Keratinocyte (primary cell): ENCODE measurements at regions not wholly inside any gene's neighbourhood (a gene's known extent, or its start where the extent isn't known, plus 50 kb on each side); places are given as distances from the start of the nearest gene placed in this dataset.
"Not testable (repeated sequence)": the region's sequence is repeated elsewhere in the genome, so short reads cannot be mapped to it uniquely, and the experiment has no call there.

ENCODE experiments used
- DNase-seq: peaks from one replicate; pipeline ENCODE4 v3.0.0-alpha.2; 2011; ENCODE audit warnings: low read depth, missing footprints, low spot score
- FAIRE-seq: peaks from 2 replicates; lab custom pipeline; 2011; peaks lifted over from hg19 to GRCh38; lab: Jason Lieb, UNC
- H2AFZ ChIP-seq: 2 replicates; pipeline ENCODE4 v1.6.0; 2012; ENCODE audit warnings: low read length, control low read depth, inconsistent platforms; ENCODE audit not compliant: control insufficient read depth
- H3K27ac ChIP-seq: 2 replicates; pipeline ENCODE4 v1.5.1; 2011; ENCODE audit warnings: low read length; ENCODE audit not compliant: control insufficient read depth, insufficient read depth
- H3K27me3 ChIP-seq: 3 replicates; pipeline ENCODE4 v1.6.0; 2011; ENCODE audit warnings: low read length; ENCODE audit not compliant: control insufficient read depth, insufficient read depth; ENCODE audit errors: extremely low read depth
- H3K36me3 ChIP-seq, 2 experiments: 2 replicates in 1 of 2; 3 replicates in 1 of 2; pipeline ENCODE4 v1.5.1; 2011; ENCODE audit warnings: low read length in 2 of 2, mild to moderate bottlenecking in 1 of 2; ENCODE audit not compliant: control insufficient read depth in 2 of 2, insufficient read depth in 2 of 2; ENCODE audit errors: extremely low read depth in 1 of 2
- H3K4me1 ChIP-seq: 3 replicates; pipeline ENCODE4 v1.5.1; 2011; ENCODE audit warnings: low read length; ENCODE audit not compliant: control insufficient read depth, insufficient read depth; ENCODE audit errors: extremely low read depth
- H3K4me2 ChIP-seq: 3 replicates; pipeline ENCODE4 v1.6.0; 2011; ENCODE audit warnings: low read depth, low read length; ENCODE audit not compliant: control insufficient read depth, insufficient read depth; ENCODE audit errors: extremely low read depth
- H3K4me3 ChIP-seq, 3 experiments: fragments of 200-600 bp in 1 of 3; sonication (generic) in 1 of 3; 2 replicates in 2 of 3; 3 replicates in 1 of 3; pipeline ENCODE4 v1.5.1; 2011 to 2016; ENCODE audit warnings: low read length in 3 of 3, mild to moderate bottlenecking in 3 of 3, control low read depth in 2 of 3, inconsistent platforms in 1 of 3, low read depth in 1 of 3, mixed read lengths in 1 of 3, mixed run types in 1 of 3, moderate library complexity in 1 of 3; ENCODE audit not compliant: control insufficient read depth in 2 of 3, insufficient read depth in 2 of 3; ENCODE audit errors: extremely low read depth in 1 of 3
- H3K79me2 ChIP-seq: 2 replicates; pipeline ENCODE4 v1.6.0; 2012; ENCODE audit warnings: low read length; ENCODE audit not compliant: control insufficient read depth, insufficient read depth
- H3K9ac ChIP-seq: 3 replicates; pipeline ENCODE4 v1.6.0; 2011; ENCODE audit warnings: low read length; ENCODE audit not compliant: control insufficient read depth, insufficient read depth; ENCODE audit errors: extremely low read depth
- H3K9me1 ChIP-seq: 3 replicates; pipeline ENCODE4 v1.6.0; 2011; ENCODE audit warnings: low read length; ENCODE audit not compliant: control insufficient read depth, insufficient read depth; ENCODE audit errors: extremely low read depth
- H3K9me3 ChIP-seq: 2 replicates; pipeline ENCODE4 v1.5.1; 2012; ENCODE audit warnings: low read depth, low read length; ENCODE audit not compliant: control insufficient read depth
- H4K20me1 ChIP-seq: 3 replicates; pipeline ENCODE4 v1.6.0; 2011; ENCODE audit warnings: low read length; ENCODE audit not compliant: control insufficient read depth, insufficient read depth; ENCODE audit errors: extremely low read depth
- dilution Hi-C: fragments of 300-500 bp; cut with MboI; formaldehyde crosslinking; loops from one replicate; pipeline ENCODE4 v1.7.0; 2020; ENCODE audit warnings: low sequenced_read_pairs; ENCODE audit not compliant: extremely low pct_ligation_motif_present

DNA sequence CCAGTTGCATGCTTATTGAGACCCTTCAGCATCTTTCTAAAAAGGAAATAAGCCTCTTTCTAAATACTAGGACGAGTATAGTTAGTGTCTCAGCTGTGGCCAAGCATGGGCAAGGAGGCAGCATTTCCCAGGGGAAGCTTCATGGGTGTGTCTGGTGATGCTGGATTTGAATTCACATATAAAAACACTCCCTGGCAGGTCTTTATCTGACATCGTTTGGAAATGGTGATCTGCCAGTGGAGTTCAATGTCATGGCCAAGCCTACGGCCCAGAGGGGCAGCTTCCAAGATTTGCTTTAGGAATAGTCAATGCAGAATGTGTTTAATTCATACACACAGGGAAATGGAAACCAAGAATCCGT, 94.7 kb downstream of the SRGAP2 start:
- H2AFZ ChIP-seq, dilution Hi-C loops, DNase-seq, FAIRE-seq, H3K36me3 ChIP-seq, H3K9me1 ChIP-seq, H3K4me1 ChIP-seq, H3K27ac ChIP-seq, H3K4me2 ChIP-seq, H3K9ac ChIP-seq, H4K20me1 ChIP-seq, H3K4me3 ChIP-seq, H3K9me3 ChIP-seq, H3K79me2 ChIP-seq, H3K27me3 ChIP-seq: not testable (repeated sequence)

DNA sequence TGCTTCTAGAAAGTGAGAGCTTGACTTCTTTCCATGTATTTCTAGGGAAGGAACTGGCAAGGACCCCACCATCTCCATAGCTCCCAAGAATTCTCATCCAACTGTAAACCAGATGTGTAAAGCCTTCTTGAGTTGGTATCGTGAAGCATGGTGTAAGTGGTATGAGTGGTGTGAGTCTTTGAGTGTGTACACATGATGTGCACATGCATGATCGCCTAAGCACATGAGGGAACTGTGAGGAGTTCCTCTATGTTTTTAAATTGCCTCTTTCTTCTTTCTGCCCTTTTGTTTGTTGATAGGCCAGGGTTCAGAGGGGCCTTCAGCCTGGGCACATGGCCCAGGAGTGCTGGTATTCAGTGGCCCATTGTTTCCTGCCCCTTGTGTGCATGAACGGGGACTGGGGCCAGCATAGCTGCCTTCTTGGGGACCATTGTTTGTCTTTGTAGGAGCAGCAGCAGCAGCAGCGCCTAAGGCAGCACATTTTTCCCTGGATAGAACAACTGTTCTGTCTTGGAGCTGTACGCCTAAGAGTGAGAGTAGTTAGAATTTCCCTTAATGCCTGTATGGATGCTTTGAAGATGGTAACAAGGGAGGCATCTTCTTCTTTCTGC, 95.9 kb downstream of the SRGAP2 start:
- dilution Hi-C loops, FAIRE-seq, H3K79me2 ChIP-seq, H3K4me1 ChIP-seq, H3K9ac ChIP-seq, H3K9me3 ChIP-seq, H3K9me1 ChIP-seq, H3K27me3 ChIP-seq, H2AFZ ChIP-seq, H4K20me1 ChIP-seq, H3K36me3 ChIP-seq, H3K4me2 ChIP-seq, H3K4me3 ChIP-seq, H3K27ac ChIP-seq, DNase-seq: not testable (repeated sequence)

DNA sequence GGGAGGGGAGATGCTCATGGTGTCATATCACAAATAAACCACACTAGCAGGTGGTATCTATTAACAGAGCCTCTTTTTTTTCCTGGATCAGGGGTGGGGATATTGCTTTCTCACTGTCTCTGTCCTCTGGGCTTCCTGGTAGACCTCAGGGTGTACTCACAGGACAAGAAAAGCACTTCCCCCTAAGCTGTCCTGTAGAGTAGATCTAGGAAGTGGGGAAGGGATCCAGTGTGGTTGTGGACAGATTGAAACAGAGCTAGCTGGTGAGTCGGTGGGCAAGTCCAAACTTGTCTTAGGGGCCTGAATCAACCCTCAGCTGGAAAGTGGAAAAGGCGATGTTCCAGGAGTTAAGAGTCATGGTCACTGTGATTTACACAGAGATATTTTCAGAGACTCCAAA, 96.6 kb downstream of the SRGAP2 start:
- FAIRE-seq, dilution Hi-C loops, H3K27me3 ChIP-seq, H2AFZ ChIP-seq, H3K9me3 ChIP-seq, H3K4me1 ChIP-seq, H3K27ac ChIP-seq, H3K4me2 ChIP-seq, H3K9me1 ChIP-seq, H3K79me2 ChIP-seq, DNase-seq, H3K36me3 ChIP-seq, H3K4me3 ChIP-seq, H3K9ac ChIP-seq, H4K20me1 ChIP-seq: not testable (repeated sequence)

DNA sequence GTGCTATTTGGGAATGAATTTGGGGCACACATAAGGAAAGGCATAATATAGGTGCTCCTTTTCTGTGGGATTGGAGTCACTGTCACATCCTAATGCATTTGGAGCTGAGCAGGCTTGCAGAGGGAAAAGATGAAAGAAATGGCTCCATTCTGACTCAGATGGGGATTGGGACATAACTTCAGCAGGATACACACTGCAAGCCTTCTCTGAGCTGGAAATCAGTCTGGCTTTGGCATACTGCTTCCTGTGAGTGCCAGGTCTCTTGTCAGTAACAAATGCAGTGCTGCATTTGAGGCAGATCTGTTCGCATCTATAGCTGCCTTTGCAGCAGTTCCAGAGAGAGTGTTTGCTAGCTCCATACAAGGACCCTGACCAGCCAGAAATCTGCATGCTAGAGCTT, 98.7 kb downstream of the SRGAP2 start:
- H3K4me3 ChIP-seq, H3K4me1 ChIP-seq, H3K79me2 ChIP-seq, DNase-seq, dilution Hi-C loops, H3K27me3 ChIP-seq, H3K9me1 ChIP-seq, H3K27ac ChIP-seq, H3K36me3 ChIP-seq, H3K9ac ChIP-seq, H2AFZ ChIP-seq, H3K4me2 ChIP-seq, H3K9me3 ChIP-seq, H4K20me1 ChIP-seq, FAIRE-seq: not testable (repeated sequence)

DNA sequence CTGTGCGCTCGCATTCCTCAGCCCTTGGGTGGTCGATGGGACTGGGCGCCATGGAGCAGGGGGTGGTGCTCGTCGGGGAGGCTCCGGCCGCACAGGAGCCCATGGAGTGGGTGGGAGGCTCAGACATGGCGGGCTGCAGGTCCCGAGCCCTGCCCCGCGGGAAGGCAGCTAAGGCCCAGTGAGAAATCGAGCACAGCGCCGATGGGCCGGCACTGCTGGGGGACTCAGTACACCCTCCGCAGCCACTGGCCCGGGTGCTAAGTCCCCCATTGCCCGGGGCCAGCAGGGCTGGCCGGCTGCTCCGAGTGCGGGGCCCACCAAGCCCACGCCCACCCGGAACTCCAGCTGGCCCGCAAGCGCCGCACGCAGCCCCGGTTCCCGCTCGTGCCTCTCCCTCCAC, 104.1 kb downstream of the SRGAP2 start:
- H4K20me1 ChIP-seq, H3K9me1 ChIP-seq, H3K4me3 ChIP-seq, FAIRE-seq, H3K79me2 ChIP-seq, H2AFZ ChIP-seq, H3K4me2 ChIP-seq, dilution Hi-C loops, H3K9ac ChIP-seq, H3K27ac ChIP-seq, H3K9me3 ChIP-seq, DNase-seq, H3K27me3 ChIP-seq, H3K4me1 ChIP-seq, H3K36me3 ChIP-seq: not testable (repeated sequence)
